ENCODE measurements at regions not wholly inside any gene's neighbourhood (a gene's known extent, or its start where the extent isn't known, plus 50 kb on each side); places are given as distances from the start of the nearest gene placed in this dataset.

DNA sequence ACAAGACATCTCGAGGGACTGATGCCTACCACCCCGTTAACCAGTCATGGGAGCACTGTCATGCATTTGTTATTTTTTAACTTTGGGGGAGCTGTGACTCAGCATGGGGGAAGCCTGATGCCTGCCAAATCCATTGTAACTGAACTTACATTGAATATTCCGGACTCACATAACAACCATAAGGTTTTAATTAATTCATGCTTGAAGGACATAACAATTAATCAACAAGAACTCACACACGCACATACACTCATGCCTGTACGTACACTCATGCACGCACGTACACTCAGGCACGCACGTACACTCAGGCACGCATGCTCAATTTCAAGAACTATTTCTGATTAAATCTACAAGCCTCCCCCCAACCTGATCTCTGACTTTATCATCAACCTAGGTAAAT is 1639.1 kb downstream of the SUCLG1 start:
- no peaks in the 10 kb centered on the region for H3K36me3 ChIP-seq (ENCODE audit: control insufficient read depth, insufficient read depth, low read length)
- in situ Hi-C loops (cut with MboI) = no loop called here
- ChIA-PET POLR2A (no interaction called here), CTCF (ENCODE audit: low intra/inter-chr PET ratio) (no interaction called here)
- H3K79me2 ChIP-seq (ENCODE audit: control insufficient read depth, insufficient read depth, low read length) = no peaks in the 10 kb centered on the region
- 6% methylated on average over 10 of the region's 10 CpGs for WGBS (ENCODE audit: insufficient coverage, low coverage, missing lambda C conversion rate)
- intact Hi-C loops (cut with micrococcal nuclease) = no loop called here
- H3K27me3 ChIP-seq (ENCODE audit: control insufficient read depth in 2 of 2, insufficient read depth in 2 of 2, low read length in 2 of 2) = no peaks in the 10 kb centered on the region
- H3K9ac ChIP-seq (ENCODE audit: insufficient read depth in 1 of 2, low read depth in 2 of 2, low read length in 2 of 2) = no peak overlapping the region
- no peak overlapping the region for H2AFZ ChIP-seq (ENCODE audit: low read depth, low read length)
- H3K4me2 ChIP-seq (ENCODE audit: insufficient read depth, low read length) = no peak overlapping the region
- TF ChIP-seq ZNF75A (CRISPR knock-in tag; IDR thresholded peaks at IDR 0.05) (no peak), RBM15 (IDR thresholded peaks at IDR 0.05; ENCODE audit: insufficient read depth, low read length) (no peak), CEBPG (CRISPR knock-in tag; IDR thresholded peaks at IDR 0.05) (no peak), CEBPG (tag; conservative IDR thresholded peaks at IDR 0.05 in 1 of 2, IDR thresholded peaks at IDR 0.05 in 1 of 2) (no peak), MCM7 (IDR thresholded peaks at IDR 0.05) (no peak), CREBBP (IDR thresholded peaks at IDR 0.05; ENCODE audit: low read depth, low read length) (no peak), RBM34 (IDR thresholded peaks at IDR 0.05; ENCODE audit: borderline replicate concordance, insufficient read depth, low read length) (no peak), CCNT2 (IDR thresholded peaks at IDR 0.05; ENCODE audit: borderline replicate concordance, extremely low read depth, insufficient read length, low read depth, low read length) (no peak), BRF1 (IDR thresholded peaks at IDR 0.05; ENCODE audit: borderline replicate concordance, extremely low read depth, insufficient read length) (no peak), ZBTB8A (IDR thresholded peaks at IDR 0.05; ENCODE audit: partially characterized antibody) (no peak)
- TF ChIP-seq, protein P1, sequence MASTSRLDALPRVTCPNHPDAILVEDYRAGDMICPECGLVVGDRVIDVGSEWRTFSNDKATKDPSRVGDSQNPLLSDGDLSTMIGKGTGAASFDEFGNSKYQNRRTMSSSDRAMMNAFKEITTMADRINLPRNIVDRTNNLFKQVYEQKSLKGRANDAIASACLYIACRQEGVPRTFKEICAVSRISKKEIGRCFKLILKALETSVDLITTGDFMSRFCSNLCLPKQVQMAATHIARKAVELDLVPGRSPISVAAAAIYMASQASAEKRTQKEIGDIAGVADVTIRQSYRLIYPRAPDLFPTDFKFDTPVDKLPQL (IDR thresholded peaks at IDR 0.05; ENCODE audit: extremely low read depth, insufficient read length) = no peak
- TF ChIP-seq, protein P2, sequence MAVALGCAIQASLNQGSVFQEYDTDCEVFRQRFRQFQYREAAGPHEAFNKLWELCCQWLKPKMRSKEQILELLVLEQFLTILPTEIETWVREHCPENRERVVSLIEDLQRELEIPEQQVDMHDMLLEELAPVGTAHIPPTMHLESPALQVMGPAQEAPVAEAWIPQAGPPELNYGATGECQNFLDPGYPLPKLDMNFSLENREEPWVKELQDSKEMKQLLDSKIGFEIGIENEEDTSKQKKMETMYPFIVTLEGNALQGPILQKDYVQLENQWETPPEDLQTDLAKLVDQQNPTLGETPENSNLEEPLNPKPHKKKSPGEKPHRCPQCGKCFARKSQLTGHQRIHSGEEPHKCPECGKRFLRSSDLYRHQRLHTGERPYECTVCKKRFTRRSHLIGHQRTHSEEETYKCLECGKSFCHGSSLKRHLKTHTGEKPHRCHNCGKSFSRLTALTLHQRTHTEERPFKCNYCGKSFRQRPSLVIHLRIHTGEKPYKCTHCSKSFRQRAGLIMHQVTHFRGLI (CRISPR knock-in tag; IDR thresholded peaks at IDR 0.05) = no peak
- TF ChIP-seq, protein P3, sequence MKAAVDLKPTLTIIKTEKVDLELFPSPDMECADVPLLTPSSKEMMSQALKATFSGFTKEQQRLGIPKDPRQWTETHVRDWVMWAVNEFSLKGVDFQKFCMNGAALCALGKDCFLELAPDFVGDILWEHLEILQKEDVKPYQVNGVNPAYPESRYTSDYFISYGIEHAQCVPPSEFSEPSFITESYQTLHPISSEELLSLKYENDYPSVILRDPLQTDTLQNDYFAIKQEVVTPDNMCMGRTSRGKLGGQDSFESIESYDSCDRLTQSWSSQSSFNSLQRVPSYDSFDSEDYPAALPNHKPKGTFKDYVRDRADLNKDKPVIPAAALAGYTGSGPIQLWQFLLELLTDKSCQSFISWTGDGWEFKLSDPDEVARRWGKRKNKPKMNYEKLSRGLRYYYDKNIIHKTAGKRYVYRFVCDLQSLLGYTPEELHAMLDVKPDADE (conservative IDR thresholded peaks at IDR 0.05; ENCODE audit: control insufficient read depth, low read depth, low read length) = no peak
- TF ChIP-seq, protein P4, sequence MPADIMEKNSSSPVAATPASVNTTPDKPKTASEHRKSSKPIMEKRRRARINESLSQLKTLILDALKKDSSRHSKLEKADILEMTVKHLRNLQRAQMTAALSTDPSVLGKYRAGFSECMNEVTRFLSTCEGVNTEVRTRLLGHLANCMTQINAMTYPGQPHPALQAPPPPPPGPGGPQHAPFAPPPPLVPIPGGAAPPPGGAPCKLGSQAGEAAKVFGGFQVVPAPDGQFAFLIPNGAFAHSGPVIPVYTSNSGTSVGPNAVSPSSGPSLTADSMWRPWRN (IDR thresholded peaks at IDR 0.05; ENCODE audit: low read depth) = no peak
- TF ChIP-seq, protein P5, sequence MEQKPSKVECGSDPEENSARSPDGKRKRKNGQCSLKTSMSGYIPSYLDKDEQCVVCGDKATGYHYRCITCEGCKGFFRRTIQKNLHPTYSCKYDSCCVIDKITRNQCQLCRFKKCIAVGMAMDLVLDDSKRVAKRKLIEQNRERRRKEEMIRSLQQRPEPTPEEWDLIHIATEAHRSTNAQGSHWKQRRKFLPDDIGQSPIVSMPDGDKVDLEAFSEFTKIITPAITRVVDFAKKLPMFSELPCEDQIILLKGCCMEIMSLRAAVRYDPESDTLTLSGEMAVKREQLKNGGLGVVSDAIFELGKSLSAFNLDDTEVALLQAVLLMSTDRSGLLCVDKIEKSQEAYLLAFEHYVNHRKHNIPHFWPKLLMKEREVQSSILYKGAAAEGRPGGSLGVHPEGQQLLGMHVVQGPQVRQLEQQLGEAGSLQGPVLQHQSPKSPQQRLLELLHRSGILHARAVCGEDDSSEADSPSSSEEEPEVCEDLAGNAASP (IDR thresholded peaks at IDR 0.05) = no peak
- TF ChIP-seq, protein P6, sequence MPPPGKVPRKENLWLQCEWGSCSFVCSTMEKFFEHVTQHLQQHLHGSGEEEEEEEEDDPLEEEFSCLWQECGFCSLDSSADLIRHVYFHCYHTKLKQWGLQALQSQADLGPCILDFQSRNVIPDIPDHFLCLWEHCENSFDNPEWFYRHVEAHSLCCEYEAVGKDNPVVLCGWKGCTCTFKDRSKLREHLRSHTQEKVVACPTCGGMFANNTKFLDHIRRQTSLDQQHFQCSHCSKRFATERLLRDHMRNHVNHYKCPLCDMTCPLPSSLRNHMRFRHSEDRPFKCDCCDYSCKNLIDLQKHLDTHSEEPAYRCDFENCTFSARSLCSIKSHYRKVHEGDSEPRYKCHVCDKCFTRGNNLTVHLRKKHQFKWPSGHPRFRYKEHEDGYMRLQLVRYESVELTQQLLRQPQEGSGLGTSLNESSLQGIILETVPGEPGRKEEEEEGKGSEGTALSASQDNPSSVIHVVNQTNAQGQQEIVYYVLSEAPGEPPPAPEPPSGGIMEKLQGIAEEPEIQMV (tag; conservative IDR thresholded peaks at IDR 0.05; ENCODE audit: low read depth) = no peak
- FAIRE-seq = no peak
- no peak for ATAC-seq
- H3K4me3 ChIP-seq = no peak overlapping the region
- no peaks in the 10 kb centered on the region for H4K20me1 ChIP-seq (replicated peaks; ENCODE audit: control insufficient read depth, insufficient read depth, low read length)
- H3K4me1 ChIP-seq (replicated peaks in 1 of 2; ENCODE audit: control insufficient read depth in 2 of 2, insufficient read depth in 2 of 2, low read length in 2 of 2) = no peaks in the 10 kb centered on the region
- H3K27ac ChIP-seq (ENCODE audit: extremely low read depth, low read depth, low read length) = no peak overlapping the region
- DNase-seq (ENCODE audit: extremely low read depth in 1 of 4, low spot score in 3 of 4) = no peak
- H3K9me1 ChIP-seq (ENCODE audit: control insufficient read depth, insufficient read depth, low read length) = no peaks in the 10 kb centered on the region
- BruUV-seq (replicated peaks) = no TSS peak
- H3K9me3 ChIP-seq (replicated peaks; ENCODE audit: control insufficient read depth, insufficient read depth, low read depth, low read length) = no peaks in the 10 kb centered on the region; the same call in 1 of the 2 replicates
